ENCODE measurements at regions not wholly inside any gene's neighbourhood (a gene's known extent, or its start where the extent isn't known, plus 50 kb on each side); places are given as distances from the start of the nearest gene placed in this dataset.

- TF ChIP-seq, protein P1, sequence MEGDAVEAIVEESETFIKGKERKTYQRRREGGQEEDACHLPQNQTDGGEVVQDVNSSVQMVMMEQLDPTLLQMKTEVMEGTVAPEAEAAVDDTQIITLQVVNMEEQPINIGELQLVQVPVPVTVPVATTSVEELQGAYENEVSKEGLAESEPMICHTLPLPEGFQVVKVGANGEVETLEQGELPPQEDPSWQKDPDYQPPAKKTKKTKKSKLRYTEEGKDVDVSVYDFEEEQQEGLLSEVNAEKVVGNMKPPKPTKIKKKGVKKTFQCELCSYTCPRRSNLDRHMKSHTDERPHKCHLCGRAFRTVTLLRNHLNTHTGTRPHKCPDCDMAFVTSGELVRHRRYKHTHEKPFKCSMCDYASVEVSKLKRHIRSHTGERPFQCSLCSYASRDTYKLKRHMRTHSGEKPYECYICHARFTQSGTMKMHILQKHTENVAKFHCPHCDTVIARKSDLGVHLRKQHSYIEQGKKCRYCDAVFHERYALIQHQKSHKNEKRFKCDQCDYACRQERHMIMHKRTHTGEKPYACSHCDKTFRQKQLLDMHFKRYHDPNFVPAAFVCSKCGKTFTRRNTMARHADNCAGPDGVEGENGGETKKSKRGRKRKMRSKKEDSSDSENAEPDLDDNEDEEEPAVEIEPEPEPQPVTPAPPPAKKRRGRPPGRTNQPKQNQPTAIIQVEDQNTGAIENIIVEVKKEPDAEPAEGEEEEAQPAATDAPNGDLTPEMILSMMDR (IDR thresholded peaks at IDR 0.05): no peak
- no peak for TF ChIP-seq POLR2A (IDR thresholded peaks at IDR 0.05)
- TF ChIP-seq POLR2AphosphoS5 (IDR thresholded peaks at IDR 0.05): no peak
These were observed 102.8 kb upstream of the GBE1 start for GRCh38 chr3:81864272-81864671.

Measured in upper lobe of left lung (tissue), 4 donors.